ENCODE measurements at regions not wholly inside any gene's neighbourhood (a gene's known extent, or its start where the extent isn't known, plus 50 kb on each side); places are given as distances from the start of the nearest gene placed in this dataset.

GRCh38 chr10:2968401-2969058, 98.8 kb upstream of the PFKP start:
- no peaks in the 10 kb centered on the region for H3K9me3 ChIP-seq
- H3K27me3 ChIP-seq: no peaks in the 10 kb centered on the region
- intact Hi-C loops (cut with DNase I): no loop called here
- no peak overlapping the region for H3K27ac ChIP-seq
- H3K36me3 ChIP-seq: no peaks in the 10 kb centered on the region
- no peak for DNase-seq
- ATAC-seq: peak; percentile 22
- no peak for TF ChIP-seq CTCF (IDR thresholded peaks at IDR 0.05)
- H3K4me1 ChIP-seq: no peaks in the 10 kb centered on the region
- no peak overlapping the region for H3K4me3 ChIP-seq

- TF ChIP-seq CTCF (IDR thresholded peaks at IDR 0.05): no peak
- Histone ChIP-seq H3K4me1 (no peaks in the 10 kb centered on the region), H3K4me3 (no peak overlapping the region), H3K27me3 (no peaks in the 10 kb centered on the region), H3K9me3 (no peaks in the 10 kb centered on the region), H3K27ac (no peak overlapping the region), H3K36me3 (no peaks in the 10 kb centered on the region)
- ATAC-seq (no peak), DNase-seq (no peak)
- intact Hi-C loops (cut with DNase I): no loop called here
Observed at GRCh38 chr10:2966134-2966533, 101.2 kb upstream of the PFKP start.

- Histone ChIP-seq H3K27ac (no peak overlapping the region), H3K36me3 (no peaks in the 10 kb centered on the region), H3K9me3 (no peaks in the 10 kb centered on the region), H3K4me1 (no peaks in the 10 kb centered on the region), H3K4me3 (no peak overlapping the region), H3K27me3 (no peaks in the 10 kb centered on the region)
- TF ChIP-seq CTCF (IDR thresholded peaks at IDR 0.05): no peak
- ATAC-seq: no peak
- intact Hi-C loops (cut with DNase I): no loop called here
- DNase-seq: no peak
Observed at GRCh38 chr10:2964632-2965296, 102.6 kb upstream of the PFKP start.

GRCh38 chr10:2963889-2964631, 103.3 kb upstream of the PFKP start:
- H3K27me3 ChIP-seq: no peaks in the 10 kb centered on the region
- H3K4me3 ChIP-seq: no peak overlapping the region
- no peak overlapping the region for H3K27ac ChIP-seq
- TF ChIP-seq CTCF (IDR thresholded peaks at IDR 0.05): no peak
- intact Hi-C loops (cut with DNase I): no loop called here
- H3K36me3 ChIP-seq: no peaks in the 10 kb centered on the region
- H3K9me3 ChIP-seq: no peaks in the 10 kb centered on the region
- DNase-seq (no peak), ATAC-seq (no peak)
- H3K4me1 ChIP-seq: no peaks in the 10 kb centered on the region

- Histone ChIP-seq H3K4me3 (no peak overlapping the region), H3K4me1 (no peaks in the 10 kb centered on the region), H3K27me3 (no peaks in the 10 kb centered on the region), H3K9me3 (no peaks in the 10 kb centered on the region), H3K27ac (no peak overlapping the region), H3K36me3 (no peaks in the 10 kb centered on the region)
- intact Hi-C loops (cut with DNase I): no loop called here
- TF ChIP-seq CTCF (IDR thresholded peaks at IDR 0.05): no peak
- no peak for DNase-seq
- no peak for ATAC-seq
Observed at GRCh38 chr10:2962194-2962593, 105.2 kb upstream of the PFKP start.

Measured in upper lobe of right lung (tissue), 1 donor.